Fibroblast of lung (primary cell): ENCODE measurements at regions not wholly inside any gene's neighbourhood (a gene's known extent, or its start where the extent isn't known, plus 50 kb on each side); places are given as distances from the start of the nearest gene placed in this dataset.

Experiments
- EZH2 ChIP-seq: IDR thresholded peaks from 2 replicates; pipeline ENCODE4 v1.5.1; 2012; ENCODE audit warnings: low read length, control low read depth, mild to moderate bottlenecking; ENCODE audit errors: missing control alignments
- TF ChIP-seq, protein P1 (sequence below), 2 donors: IDR thresholded peaks in 1 of 2; conservative IDR thresholded peaks in 1 of 2; 1 replicate in 1 of 2; 2 replicates in 1 of 2; pipeline ENCODE4 v1.5.1; 2011 to 2012; ENCODE audit warnings: low read length in 2 of 2, control low read depth in 1 of 2, inconsistent platforms in 1 of 2, low read depth in 1 of 2, mild to moderate bottlenecking in 1 of 2

DNA sequence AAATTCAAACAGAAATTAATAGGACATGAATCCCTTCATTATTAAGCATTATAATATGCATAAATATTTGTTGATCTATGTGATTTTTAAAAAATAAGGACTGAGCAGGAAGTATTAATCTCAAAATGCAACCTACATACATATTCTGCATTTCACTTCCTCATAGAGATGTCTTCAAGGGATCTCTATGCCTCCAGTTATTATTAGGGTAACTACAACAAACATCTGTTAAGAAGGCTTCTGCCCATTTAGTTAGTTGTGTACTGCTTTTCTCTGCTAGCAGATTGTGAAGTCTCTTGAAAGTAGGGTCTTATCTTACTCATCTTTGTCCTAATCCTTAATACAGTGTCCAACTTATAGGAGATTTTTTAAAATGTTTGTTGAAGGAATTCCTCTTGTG is 414.1 kb downstream of the ACTL7B start:
- TF ChIP-seq, protein P1, sequence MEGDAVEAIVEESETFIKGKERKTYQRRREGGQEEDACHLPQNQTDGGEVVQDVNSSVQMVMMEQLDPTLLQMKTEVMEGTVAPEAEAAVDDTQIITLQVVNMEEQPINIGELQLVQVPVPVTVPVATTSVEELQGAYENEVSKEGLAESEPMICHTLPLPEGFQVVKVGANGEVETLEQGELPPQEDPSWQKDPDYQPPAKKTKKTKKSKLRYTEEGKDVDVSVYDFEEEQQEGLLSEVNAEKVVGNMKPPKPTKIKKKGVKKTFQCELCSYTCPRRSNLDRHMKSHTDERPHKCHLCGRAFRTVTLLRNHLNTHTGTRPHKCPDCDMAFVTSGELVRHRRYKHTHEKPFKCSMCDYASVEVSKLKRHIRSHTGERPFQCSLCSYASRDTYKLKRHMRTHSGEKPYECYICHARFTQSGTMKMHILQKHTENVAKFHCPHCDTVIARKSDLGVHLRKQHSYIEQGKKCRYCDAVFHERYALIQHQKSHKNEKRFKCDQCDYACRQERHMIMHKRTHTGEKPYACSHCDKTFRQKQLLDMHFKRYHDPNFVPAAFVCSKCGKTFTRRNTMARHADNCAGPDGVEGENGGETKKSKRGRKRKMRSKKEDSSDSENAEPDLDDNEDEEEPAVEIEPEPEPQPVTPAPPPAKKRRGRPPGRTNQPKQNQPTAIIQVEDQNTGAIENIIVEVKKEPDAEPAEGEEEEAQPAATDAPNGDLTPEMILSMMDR (conservative IDR thresholded peaks at IDR 0.05 in 1 of 2, IDR thresholded peaks at IDR 0.05 in 1 of 2; ENCODE audit: low read depth in 1 of 2, low read length in 2 of 2) = no peak
- no peak for TF ChIP-seq EZH2
